ENCODE measurements at regions not wholly inside any gene's neighbourhood (a gene's known extent, or its start where the extent isn't known, plus 50 kb on each side); places are given as distances from the start of the nearest gene placed in this dataset.

GRCh38 chr1:98044766-98045165, 123.9 kb upstream of the DPYD start:
- no peak for DNase-seq (ENCODE audit: low read depth in 2 of 2)

GRCh38 chr1:98044071-98044697, 123.3 kb upstream of the DPYD start:
- DNase-seq (ENCODE audit: low read depth in 2 of 2) = no peak

GRCh38 chr1:98035602-98036002, 114.8 kb upstream of the DPYD start:
- no peak for DNase-seq (ENCODE audit: low read depth in 2 of 2)

GRCh38 chr1:98034505-98034904, 113.7 kb upstream of the DPYD start:
- no peak for DNase-seq (ENCODE audit: low read depth in 2 of 2)

GRCh38 chr1:98032958-98033357, 112.1 kb upstream of the DPYD start:
- DNase-seq (ENCODE audit: low read depth in 2 of 2) = no peak

- DNase-seq (ENCODE audit: low read depth in 2 of 2) = no peak
Observed at GRCh38 chr1:98030976-98031375, 110.1 kb upstream of the DPYD start.

- DNase-seq (ENCODE audit: low read depth in 2 of 2) = no peak
Observed at GRCh38 chr1:98030483-98030882, 109.6 kb upstream of the DPYD start.

GRCh38 chr1:98028800-98029199, 108.0 kb upstream of the DPYD start:
- no peak for DNase-seq (ENCODE audit: low read depth in 2 of 2)

GRCh38 chr1:98027103-98027705, 106.4 kb upstream of the DPYD start:
- DNase-seq (ENCODE audit: low read depth in 2 of 2) = no peak

GRCh38 chr1:98025858-98026257, 105.0 kb upstream of the DPYD start:
- DNase-seq (ENCODE audit: low read depth in 2 of 2) = no peak

- DNase-seq (ENCODE audit: low read depth in 2 of 2) = no peak
Observed at GRCh38 chr1:98021126-98021525, 100.3 kb upstream of the DPYD start.

GRCh38 chr1:98019747-98020146, 98.9 kb upstream of the DPYD start:
- no peak for DNase-seq (ENCODE audit: low read depth in 2 of 2)

GRCh38 chr1:98018074-98018473, 97.2 kb upstream of the DPYD start:
- DNase-seq (ENCODE audit: low read depth in 2 of 2) = no peak

- no peak for DNase-seq (ENCODE audit: low read depth in 2 of 2)
Observed at GRCh38 chr1:98017184-98017583, 96.3 kb upstream of the DPYD start.

- no peak for DNase-seq (ENCODE audit: low read depth in 2 of 2)
Observed at GRCh38 chr1:98008373-98008772, 87.5 kb upstream of the DPYD start.

- no peak for DNase-seq (ENCODE audit: low read depth in 2 of 2)
Observed at GRCh38 chr1:98005326-98006010, 84.6 kb upstream of the DPYD start.

- DNase-seq (ENCODE audit: low read depth in 2 of 2) = no peak
Observed at GRCh38 chr1:98003442-98003841, 82.6 kb upstream of the DPYD start.

GRCh38 chr1:98002288-98002687, 81.5 kb upstream of the DPYD start:
- no peak for DNase-seq (ENCODE audit: low read depth in 2 of 2)

- DNase-seq (ENCODE audit: low read depth in 2 of 2) = no peak
Observed at GRCh38 chr1:98001764-98002163, 80.9 kb upstream of the DPYD start.

- DNase-seq (ENCODE audit: low read depth in 2 of 2) = no peak
Observed at GRCh38 chr1:97999320-97999719, 78.5 kb upstream of the DPYD start.

- DNase-seq (ENCODE audit: low read depth in 2 of 2) = no peak
Observed at GRCh38 chr1:97996880-97997279, 76.0 kb upstream of the DPYD start.

GRCh38 chr1:97989094-97989680, 68.4 kb upstream of the DPYD start:
- no peak for DNase-seq (ENCODE audit: low read depth in 2 of 2)

Measured in stimulated activated CD8-positive, alpha-beta memory T cell treated with anti-CD3 and anti-CD28 coated beads, Interleukin-7, amount 100 ng/mL, for 1 hour (primary cell).